ENCODE measurements at regions not wholly inside any gene's neighbourhood (a gene's known extent, or its start where the extent isn't known, plus 50 kb on each side); places are given as distances from the start of the nearest gene placed in this dataset.

DNA sequence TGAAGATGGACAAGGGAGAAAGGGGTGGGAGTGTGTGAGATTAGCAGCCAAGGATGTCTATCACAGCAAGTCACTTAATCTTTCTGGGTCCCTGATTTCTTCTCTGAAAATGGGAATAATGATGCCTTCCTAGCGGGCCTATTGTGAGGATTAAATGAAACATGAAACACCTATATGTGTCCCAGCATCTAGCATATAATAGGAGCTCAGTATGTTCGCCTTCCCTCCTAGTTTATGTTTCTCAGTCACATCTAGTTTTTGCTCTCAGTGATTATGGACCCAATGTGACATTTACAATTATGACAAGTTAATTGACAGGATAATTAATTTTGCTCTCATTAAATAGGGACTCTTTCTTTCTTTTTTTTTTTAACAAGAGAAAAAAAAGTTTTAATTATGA, 252.9 kb downstream of the SNX13 start:
- DNase-seq (ENCODE audit: low read depth in 2 of 2) = no peak

DNA sequence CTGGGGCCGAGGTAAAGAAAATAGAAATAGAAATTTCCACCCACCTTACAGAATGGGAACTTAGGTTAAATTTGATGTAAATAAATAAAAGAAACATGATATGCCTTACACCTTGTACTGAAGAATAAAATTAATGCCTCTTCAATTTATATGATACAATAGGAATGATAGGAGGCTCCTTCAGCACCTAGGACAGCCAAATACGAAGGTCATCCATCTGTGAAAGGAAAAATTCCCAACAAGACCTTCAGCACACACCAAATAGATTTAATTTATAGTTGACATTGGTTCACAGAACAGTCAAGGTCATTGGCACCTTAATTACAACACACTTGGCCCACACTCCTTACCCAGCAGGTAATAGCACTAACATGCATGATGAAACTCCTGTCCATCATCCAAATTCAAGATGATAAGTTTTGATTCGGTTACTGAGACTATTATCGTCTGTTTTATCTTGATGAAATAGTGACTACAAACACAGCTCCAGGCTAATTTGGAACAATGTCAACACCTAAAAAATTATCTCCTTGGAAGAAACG, 250.9 kb downstream of the SNX13 start:
- DNase-seq (ENCODE audit: low read depth in 2 of 2) = no peak

DNA sequence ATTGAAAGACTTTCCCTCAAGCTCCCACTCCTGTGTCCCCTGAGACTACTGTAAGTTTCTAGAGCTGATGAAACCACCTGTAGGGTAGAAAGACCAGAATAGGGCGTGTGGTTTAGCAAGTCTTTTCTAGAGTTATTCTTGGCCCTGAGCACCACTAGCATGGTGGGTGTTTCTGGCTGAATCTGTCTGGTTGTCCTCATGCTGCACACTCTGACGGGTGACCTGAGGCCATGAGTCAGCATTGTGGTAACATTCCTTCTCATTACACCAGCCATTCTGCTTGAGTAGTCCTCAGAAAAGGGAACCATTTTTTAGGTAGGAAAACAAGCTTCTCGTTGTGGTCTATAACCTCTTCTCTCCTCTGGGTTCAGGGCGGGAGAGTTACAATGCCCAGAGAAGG, 250.3 kb downstream of the SNX13 start:
- peak; percentile 79 to 84 for DNase-seq (ENCODE audit: low read depth in 2 of 2)

DNA sequence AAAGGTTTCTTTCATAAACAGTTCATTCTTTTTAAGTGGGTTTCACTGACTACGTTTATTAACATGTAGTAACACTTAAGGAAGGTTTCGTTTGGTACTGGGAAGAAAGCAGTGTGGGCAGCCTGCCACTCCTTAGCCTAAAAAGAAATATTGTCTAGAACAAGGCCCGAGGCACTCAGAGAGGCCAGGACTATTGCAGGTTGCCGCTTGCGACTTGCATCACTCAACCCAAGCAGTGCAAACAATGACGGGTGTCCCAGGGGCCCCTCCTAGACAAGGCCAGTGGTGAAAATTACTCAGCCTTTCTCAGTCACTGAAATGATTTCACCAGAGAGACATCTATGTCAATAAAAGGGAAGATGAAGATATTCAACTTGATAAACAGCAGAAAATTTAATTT, 243.9 kb downstream of the SNX13 start:
- DNase-seq (ENCODE audit: low read depth in 2 of 2) = peak; percentile 64 to 75

DNA sequence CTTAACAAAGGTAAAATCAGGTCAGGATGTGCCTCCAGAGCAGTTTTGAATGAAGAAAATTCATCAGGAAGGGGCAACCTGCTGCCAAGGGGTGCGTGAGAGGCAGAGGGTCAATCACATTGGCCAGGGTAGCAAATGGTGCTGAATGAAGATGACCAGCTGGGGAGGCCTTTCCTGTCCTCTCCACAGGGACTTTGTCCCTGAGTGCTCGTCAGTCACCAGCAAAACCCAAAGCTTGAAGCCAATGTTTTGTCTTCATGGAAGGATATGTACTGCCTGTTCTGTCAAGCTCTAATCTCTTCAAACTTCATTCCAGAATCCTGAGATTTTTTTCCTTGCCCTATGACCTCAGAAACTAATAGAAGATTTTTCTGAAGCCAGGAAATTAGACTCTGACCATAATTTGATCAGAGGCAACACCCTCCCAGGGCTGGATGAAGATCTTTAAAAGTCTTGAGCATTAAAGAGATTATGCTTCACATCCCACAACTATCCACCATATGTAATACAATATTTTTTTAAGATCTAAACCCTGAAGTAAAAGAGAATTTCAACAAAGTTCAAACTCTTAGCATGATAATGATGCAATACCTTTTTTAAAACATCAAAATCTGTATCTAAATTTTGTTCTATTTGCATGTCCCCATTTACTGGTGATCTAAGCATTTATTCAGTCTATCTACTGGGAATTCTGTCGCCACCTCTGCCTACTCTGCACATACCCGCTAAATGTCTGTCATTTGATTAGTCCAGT, 243.0 kb downstream of the SNX13 start:
- no peak for DNase-seq (ENCODE audit: low read depth in 2 of 2)

DNA sequence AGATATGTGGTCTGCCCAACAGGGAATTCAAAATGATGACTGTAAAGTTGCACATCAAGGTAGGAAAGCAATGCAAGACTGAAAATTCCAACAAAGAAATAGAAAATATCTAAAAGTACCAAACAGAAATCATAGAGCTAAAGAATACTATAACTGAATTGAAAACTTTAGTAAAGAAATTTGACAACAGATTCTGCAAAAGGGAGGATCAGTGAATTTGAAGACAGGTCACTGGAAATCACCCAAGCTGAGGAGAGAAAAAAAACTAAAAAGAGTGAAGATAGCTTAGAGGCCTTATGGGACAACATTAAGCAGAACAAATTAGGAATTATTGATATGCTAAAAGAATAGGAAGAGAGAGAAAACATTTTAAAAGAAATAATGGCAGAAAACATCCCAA, 240.6 kb downstream of the SNX13 start:
- DNase-seq (ENCODE audit: low read depth in 2 of 2) = no peak

DNA sequence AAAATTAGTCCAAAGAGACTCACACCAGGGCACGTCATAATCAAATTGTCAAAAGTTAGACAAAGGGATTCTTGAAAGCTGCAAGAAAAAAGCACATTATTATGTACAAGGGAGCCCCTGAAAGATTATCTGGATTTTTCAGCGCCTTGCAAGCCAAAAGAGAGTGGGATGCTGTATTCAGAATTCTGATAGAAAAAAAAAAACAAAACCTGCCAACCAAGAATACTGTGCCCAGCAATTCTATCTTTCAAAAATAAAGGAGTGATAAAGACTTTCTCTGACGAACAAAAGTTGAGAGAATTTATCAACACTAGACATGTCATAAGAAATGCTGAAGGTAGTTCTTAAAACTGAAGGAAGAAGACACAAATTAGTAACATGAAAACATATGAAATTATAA, 240.2 kb downstream of the SNX13 start:
- DNase-seq (ENCODE audit: low read depth in 2 of 2) = no peak

DNA sequence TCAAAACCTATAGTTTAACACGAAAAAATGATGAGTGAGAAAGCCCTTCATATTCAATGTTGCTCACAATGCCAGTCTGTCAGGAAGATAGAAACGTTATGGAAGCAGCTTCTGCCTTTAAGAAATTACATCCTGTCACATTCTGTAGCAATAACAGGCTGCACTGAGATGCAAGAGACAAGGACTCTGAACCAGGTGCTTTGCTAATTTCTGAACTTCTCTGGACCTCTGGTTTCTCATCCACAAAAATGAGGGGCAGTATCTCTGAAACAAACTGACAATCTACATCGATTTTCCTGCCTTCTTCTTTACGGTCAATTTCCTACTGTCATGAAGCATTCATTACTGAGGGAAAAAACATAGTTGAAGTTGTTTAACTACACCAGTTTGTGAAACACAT, 234.0 kb downstream of the SNX13 start:
- DNase-seq (ENCODE audit: low read depth in 2 of 2) = no peak

DNA sequence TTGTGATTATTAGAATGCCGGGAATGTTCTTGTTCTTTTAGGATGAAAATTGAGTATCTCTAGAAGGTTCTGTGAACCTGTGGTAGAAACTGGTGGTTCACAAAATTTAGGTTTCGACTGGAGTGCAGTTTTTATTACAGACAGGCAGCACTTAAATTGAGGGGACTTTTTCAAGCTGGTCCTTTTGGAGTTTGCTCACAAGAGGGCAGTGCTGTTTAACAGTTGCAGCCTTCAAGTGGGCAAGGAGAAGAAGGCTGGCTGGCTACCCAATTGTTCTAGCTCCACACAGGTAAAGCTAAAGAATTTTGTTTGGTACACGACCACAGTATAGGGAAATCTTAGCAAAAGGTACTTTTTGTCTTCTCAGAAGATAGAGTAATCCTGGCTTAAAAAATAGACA, 233.6 kb downstream of the SNX13 start:
- peak; percentile 26 for DNase-seq (ENCODE audit: low read depth in 2 of 2)

DNA sequence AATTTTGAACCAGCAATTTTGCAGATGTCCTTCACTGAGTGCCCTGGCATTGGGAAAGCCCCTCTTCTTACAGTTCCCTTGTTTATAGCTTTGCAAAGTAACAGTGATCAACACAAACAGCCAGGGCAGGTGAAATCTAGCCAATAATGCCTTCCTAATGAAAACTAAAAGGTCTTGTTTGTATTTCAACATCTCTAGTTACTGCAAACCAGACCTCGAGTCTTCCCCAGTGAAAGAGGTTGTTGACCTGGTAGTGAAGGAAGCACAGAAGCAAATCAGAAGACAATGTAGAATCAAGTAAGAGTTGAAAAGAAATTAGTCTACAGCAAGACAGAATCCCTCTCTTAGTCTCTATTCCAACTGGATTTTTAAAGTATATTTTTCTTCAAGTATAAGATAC, 231.2 kb downstream of the SNX13 start:
- no peak for DNase-seq (ENCODE audit: low read depth in 2 of 2)

DNA sequence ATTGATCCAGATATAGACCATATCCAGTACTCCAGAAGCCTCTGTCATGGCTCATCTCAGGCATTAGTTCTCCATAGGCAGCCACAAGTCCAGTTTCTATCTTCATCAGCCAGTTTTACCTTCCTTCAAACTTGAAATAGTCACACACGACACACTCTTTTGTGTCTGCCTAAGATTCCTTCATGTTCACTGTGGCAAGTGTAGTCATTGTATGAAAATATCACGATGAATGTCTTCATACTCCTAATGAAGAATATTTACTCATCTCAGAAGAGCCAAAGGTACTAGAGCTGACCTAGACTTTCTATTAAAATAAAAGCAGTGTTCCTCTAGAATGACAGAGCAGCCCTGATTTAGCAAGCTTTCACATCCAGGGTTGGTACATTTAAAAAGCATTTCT, 230.7 kb downstream of the SNX13 start:
- DNase-seq (ENCODE audit: low read depth in 2 of 2) = no peak

DNA sequence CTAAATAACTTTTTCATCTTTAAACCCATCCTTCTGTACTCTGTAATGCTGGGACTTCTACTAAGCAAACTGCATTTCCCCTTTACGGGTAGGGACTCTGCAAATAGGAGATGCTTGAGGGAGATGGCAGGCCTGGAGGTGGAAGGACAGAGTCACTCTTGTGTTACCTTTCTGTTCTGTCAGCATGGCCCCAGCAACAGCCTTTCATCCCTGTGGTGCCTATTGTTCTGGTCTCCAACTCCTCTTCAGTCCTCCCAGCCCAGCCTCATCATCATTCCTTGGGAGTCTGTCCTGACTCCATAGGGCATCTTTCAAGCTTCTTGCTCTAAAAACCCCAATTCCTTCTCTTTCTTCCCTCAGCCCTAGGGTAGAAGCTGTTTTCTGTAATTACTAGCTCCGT, 230.0 kb downstream of the SNX13 start:
- no peak for DNase-seq (ENCODE audit: low read depth in 2 of 2)

DNA sequence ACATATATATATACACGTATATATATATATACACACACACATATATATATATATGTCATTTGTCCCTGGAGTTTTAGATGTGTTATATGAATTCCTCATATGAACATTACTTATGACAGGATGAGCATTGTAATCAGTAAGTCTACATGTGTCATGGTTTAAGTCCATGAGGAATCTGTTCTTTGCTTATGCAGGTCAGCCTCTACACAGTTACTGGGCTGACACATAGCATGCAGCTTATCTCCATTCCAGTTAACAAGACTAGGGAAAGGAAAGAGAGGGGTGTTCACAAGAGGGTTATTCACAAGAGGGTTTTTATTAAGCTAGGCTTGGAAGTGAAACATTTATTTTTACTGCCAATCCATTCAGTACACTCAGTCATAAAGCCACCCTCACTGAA, 226.7 kb downstream of the SNX13 start:
- no peak for DNase-seq (ENCODE audit: low read depth in 2 of 2)

DNA sequence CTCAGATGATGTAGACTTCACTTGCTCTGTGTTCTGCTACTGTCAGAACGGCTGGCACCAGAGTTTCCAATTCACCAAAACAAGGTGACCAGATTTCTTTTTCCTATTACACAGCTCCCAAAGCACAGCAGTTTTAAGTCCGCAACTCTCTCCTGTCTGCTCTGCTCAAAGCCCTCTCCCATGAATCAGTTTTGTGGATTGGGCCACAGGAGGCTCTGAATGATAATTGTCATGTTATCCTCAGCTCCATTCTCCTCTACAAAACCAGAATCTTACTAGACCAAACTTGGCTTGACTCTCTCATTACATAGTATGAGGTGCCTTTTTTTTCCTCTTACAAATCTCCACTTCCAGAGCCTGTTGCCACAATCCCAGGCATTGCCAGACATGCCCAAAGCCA, 223.5 kb downstream of the SNX13 start:
- no peak for DNase-seq (ENCODE audit: low read depth in 2 of 2)

DNA sequence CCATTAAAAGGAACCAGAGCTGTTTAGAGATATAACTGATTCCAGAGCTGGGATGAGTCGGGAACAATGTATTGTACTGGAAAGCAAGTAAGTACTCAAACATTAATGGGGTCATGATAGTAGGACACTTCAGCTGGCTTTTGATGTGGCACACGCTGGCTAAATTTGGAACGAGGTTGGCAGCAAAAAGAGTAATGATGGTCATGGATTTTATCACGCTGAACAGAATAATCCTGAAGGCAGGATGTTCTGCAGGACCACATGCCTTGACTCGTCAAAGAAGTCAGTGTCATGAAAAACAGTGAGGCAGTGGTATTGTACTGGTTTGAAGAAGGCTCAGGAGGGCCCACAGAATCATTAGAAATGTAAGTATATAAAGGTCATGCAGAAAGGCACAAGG, 220.3 kb downstream of the SNX13 start:
- no peak for DNase-seq (ENCODE audit: low read depth in 2 of 2)

DNA sequence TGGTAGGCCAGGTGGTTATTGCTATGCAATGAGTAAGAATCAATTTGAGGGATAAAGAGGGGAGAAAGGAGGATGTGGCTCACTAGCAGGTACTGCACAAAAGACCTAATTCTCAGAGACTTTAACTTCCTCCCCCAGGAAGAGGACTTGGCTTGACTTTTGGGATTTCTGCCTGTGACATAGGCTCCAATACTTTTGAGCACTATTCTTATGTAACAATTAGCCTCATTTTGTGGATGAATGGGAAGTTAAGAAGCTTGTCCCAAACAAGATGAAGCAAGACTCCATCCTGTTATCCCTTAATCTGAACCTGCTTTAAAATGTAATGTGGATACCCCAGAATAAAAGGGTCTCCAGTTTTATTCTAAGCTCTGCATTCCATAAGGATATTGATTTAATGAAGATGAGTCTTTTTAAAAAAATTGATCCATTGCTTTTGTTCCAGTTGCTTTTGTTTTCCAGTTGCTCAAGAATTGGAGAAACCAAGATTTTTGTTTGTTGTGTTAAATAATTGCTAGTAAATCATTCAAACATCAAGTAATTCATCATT, 218.5 kb downstream of the SNX13 start:
- no peak for DNase-seq (ENCODE audit: low read depth in 2 of 2)

DNA sequence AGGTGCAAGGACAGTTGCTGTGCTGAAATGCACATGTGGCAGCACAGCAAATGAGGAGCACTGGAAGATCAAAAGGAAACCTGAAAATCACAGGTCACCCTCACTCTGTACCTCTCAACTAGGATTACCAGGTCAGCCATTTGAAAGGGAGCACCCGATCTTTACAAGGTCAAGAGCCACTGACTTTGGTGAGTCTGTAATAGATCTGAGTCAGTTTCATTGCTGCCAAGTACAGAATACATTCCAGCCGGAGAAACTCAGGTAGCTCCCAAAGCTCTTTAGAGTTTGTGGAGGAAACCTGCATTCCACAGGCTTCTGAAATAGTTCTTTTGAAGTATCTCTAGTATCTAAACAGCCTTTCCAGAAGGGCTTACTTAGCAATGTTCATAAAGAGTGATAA, 217.5 kb downstream of the SNX13 start:
- DNase-seq (ENCODE audit: low read depth in 2 of 2) = no peak

DNA sequence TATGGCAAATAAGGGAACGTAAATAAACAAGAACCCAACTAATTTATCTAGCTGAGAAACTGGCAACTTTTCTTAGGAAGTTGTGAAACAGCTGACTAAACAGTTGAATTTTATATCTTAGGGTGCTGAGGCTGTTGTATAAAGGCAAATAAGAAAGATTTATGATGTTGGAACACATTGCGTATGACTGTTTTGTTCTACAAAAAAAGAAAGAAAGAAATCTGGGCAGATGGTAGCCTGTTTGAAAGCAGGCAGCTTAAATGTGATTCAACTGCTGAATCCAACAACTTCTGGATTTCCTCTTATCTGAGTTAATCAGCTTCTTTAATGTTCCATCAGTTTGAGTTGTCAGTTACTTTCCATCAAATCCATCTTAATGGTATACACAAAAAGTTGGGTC, 214.5 kb downstream of the SNX13 start:
- DNase-seq (ENCODE audit: low read depth in 2 of 2) = no peak

DNA sequence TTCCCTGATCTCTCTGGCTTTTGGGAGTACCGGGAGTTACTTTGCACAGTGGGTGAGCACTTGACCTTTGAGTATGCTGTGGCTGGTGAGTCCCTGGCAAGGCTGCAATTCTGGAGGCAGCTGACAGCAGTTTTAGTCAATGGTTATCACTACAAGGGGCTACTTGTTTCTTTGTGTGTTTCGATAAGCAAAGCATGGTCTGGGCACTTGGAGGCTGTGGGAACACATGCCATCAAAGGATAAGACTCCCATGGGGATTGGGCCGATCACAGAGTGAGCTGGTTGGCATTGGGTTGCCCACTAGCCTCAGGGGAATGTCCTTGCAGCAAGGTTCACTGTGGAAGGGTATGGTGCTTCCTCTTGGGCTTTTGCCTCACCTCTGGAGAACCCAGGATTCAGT, 208.2 kb downstream of the SNX13 start:
- no peak for DNase-seq (ENCODE audit: low read depth in 2 of 2)
